SK-N-SH (cell line): ENCODE measurements at regions not wholly inside any gene's neighbourhood (a gene's known extent, or its start where the extent isn't known, plus 50 kb on each side); places are given as distances from the start of the nearest gene placed in this dataset.

Source experiments
- EZH2phosphoT487 ChIP-seq: fragments of 200-600 bp; sonication (generic); IDR thresholded peaks from 2 replicates; pipeline ENCODE4 v1.6.1; 2017; ENCODE audit warnings: low read depth, mixed run types, mild to moderate bottlenecking, antibody characterized with exemption, moderate library complexity, borderline replicate concordance
- FOSL2 ChIP-seq: IDR thresholded peaks from 2 replicates; pipeline ENCODE4 v1.4.0; 2012; ENCODE audit warnings: low read depth, mild to moderate bottlenecking, moderate library complexity, borderline replicate concordance
- GABPA ChIP-seq: IDR thresholded peaks from 2 replicates; pipeline ENCODE4 v1.4.0; 2012; ENCODE audit warnings: low read depth, mild to moderate bottlenecking
- MXI1 ChIP-seq: IDR thresholded peaks from 2 replicates; pipeline ENCODE4 v1.6.1; 2012; ENCODE audit warnings: mild to moderate bottlenecking, low read depth, low read length, improper control_type of control experiment
- TF ChIP-seq, protein P1 (sequence below): fragments of 200-600 bp; sonication (generic); IDR thresholded peaks from 2 replicates; pipeline ENCODE4 v1.6.1; 2017; ENCODE audit warnings: antibody characterized with exemption, mild to moderate bottlenecking, moderate library complexity
- TF ChIP-seq, protein P2 (sequence below): fragments of 150-350 bp; IDR thresholded peaks from 2 replicates; pipeline ENCODE4 v1.6.1; 2017; ENCODE audit warnings: antibody characterized with exemption, low read length, low read depth, borderline replicate concordance

DNA sequence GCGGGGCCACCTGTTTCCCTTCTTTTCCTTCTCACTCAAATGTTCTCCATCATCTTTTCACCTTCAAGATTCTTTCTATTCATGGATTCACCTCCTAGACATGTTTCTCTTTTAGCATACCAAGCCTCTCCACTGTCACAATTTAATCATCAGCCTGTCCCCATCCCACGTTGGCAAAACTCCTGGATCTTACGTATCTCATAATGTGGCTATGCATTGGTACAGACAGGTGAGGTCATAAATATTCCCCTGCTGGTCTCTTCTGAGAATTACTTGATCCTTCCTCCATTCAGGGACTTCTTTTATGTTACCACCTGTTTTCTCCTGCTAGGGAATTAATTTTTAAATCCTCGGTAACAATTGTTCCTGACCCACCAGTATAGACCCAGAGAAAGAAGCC is 262.6 kb upstream of the NEBL start:
- TF ChIP-seq GABPA (no peak), MXI1 (no peak), EZH2phosphoT487 (no peak), FOSL2 (no peak)
- TF ChIP-seq, protein P1, sequence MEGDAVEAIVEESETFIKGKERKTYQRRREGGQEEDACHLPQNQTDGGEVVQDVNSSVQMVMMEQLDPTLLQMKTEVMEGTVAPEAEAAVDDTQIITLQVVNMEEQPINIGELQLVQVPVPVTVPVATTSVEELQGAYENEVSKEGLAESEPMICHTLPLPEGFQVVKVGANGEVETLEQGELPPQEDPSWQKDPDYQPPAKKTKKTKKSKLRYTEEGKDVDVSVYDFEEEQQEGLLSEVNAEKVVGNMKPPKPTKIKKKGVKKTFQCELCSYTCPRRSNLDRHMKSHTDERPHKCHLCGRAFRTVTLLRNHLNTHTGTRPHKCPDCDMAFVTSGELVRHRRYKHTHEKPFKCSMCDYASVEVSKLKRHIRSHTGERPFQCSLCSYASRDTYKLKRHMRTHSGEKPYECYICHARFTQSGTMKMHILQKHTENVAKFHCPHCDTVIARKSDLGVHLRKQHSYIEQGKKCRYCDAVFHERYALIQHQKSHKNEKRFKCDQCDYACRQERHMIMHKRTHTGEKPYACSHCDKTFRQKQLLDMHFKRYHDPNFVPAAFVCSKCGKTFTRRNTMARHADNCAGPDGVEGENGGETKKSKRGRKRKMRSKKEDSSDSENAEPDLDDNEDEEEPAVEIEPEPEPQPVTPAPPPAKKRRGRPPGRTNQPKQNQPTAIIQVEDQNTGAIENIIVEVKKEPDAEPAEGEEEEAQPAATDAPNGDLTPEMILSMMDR, result no peak
- TF ChIP-seq, protein P2, sequence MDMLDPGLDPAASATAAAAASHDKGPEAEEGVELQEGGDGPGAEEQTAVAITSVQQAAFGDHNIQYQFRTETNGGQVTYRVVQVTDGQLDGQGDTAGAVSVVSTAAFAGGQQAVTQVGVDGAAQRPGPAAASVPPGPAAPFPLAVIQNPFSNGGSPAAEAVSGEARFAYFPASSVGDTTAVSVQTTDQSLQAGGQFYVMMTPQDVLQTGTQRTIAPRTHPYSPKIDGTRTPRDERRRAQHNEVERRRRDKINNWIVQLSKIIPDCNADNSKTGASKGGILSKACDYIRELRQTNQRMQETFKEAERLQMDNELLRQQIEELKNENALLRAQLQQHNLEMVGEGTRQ, result no peak
